ENCODE measurements at regions not wholly inside any gene's neighbourhood (a gene's known extent, or its start where the extent isn't known, plus 50 kb on each side); places are given as distances from the start of the nearest gene placed in this dataset.

GRCh38 chr20:17172836-17173516 is 53.9 kb upstream of the PCSK2 start:
- no peak overlapping the region for H3K27ac ChIP-seq
- no peak for TF ChIP-seq ZFX (IDR thresholded peaks at IDR 0.05)
- no peak for TF ChIP-seq CTCF (conservative IDR thresholded peaks at IDR 0.05)
